ENCODE measurements at regions not wholly inside any gene's neighbourhood (a gene's known extent, or its start where the extent isn't known, plus 50 kb on each side); places are given as distances from the start of the nearest gene placed in this dataset.

DNA sequence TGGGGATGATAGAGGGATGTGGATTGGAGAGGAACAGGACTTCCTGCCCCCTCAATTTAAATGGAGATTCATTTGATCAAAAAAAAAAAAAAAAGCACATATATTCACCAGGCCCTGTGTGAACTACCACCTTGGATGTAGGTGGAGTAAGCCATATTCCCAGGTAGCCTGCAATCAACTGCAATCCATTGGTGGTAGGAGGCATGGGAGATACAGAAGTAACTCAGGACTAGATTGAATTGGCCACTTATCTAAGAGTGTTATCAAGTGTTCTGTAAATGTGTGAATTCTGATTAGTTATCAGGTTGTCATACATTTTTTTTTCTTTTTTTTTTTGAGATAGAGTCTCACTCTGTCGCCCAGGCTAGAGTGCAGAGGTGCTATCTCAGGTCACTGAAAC, 124.1 kb upstream of the ESR1 start:
- TF ChIP-seq, protein P1, sequence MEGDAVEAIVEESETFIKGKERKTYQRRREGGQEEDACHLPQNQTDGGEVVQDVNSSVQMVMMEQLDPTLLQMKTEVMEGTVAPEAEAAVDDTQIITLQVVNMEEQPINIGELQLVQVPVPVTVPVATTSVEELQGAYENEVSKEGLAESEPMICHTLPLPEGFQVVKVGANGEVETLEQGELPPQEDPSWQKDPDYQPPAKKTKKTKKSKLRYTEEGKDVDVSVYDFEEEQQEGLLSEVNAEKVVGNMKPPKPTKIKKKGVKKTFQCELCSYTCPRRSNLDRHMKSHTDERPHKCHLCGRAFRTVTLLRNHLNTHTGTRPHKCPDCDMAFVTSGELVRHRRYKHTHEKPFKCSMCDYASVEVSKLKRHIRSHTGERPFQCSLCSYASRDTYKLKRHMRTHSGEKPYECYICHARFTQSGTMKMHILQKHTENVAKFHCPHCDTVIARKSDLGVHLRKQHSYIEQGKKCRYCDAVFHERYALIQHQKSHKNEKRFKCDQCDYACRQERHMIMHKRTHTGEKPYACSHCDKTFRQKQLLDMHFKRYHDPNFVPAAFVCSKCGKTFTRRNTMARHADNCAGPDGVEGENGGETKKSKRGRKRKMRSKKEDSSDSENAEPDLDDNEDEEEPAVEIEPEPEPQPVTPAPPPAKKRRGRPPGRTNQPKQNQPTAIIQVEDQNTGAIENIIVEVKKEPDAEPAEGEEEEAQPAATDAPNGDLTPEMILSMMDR (IDR thresholded peaks at IDR 0.05), result no peak
- no peak for TF ChIP-seq POLR2A (IDR thresholded peaks at IDR 0.05)
